ENCODE measurements at regions not wholly inside any gene's neighbourhood (a gene's known extent, or its start where the extent isn't known, plus 50 kb on each side); places are given as distances from the start of the nearest gene placed in this dataset.

DNA sequence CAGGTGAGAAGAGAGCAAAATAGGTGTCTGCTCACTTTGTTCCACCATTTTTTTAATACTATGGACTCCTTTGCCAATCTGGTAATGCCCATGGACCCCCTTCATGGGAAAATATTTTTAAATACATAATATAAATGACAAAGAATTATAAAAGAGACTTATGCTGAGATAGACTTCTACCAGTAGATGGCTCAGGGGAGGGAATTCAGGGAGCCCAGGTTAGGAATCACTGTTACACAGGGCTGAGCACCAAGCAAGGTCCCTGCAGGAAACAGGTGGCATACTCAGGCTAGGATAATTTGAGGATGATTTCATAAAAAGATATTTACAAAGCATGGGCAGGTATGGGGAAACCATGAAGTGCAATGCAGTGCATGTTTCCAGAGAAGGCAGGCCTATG lies 525.9 kb downstream of the FGF9 start:
- no peak for DNase-seq

DNA sequence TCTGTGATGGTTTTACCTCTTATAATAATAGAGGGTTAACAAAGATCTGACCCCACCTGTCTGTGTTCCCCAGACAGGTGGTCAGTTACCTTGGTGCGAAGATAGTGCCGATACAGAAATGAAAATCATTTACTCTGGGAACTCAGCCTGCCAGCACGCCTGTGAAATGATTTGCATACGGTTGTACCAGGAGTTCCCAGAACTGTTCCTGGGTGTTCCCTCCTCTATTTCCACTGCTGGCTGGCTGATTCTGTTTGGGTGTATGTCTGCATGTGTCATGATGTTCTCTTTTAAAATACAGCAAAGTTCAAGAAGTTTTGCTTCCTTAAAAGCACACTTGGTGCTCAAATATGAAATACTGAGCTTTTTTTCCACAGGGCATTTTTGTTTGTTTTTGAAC lies 527.1 kb downstream of the FGF9 start:
- peak; percentile 53 for DNase-seq

DNA sequence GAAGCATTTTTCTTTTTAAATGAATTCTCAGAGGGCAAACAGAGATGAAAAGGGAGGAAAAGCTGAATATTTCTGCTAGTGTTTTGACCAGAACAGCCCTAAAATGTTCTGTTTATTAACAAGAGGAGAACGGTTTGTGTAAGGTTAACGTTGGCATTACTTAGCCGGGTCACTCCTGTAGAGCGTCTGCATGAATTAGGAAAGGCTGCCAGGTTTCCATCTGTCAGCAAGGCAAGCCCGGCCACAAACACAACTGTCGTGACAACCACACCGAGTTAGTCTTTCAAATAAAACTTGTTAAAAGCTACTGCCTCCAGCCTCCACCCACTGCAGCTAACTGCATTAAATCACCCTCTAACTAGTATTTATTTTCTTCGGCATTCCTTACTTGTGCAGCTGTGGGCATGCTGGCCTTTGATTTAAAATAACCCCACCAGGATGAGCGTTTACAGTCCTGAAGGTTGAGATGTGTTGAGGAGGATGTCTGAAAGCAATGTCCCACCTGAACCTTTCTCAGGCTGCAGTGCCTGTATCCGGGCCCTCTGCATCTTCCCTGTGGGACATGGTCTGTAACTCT lies 527.9 kb downstream of the FGF9 start:
- DNase-seq, result peak; percentile 64

DNA sequence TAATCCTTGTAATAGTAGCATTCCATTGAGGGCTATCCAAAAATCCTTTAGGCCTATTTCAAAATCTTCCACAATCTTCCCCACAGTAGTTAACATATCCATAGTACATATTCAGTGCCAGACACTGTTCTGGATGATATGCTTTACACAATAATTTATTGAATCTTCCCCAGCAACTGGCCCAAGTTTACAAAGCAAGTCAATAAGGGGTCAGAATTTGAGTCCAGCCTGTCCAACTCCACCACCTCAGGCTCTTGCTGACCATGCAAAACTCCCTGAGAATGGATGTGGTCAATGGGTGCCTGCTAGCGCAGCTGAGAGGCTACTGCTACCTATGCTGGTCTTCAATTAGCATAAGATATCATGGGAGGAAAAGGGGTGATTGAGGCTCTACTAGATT lies 529.6 kb downstream of the FGF9 start:
- no peak for DNase-seq

DNA sequence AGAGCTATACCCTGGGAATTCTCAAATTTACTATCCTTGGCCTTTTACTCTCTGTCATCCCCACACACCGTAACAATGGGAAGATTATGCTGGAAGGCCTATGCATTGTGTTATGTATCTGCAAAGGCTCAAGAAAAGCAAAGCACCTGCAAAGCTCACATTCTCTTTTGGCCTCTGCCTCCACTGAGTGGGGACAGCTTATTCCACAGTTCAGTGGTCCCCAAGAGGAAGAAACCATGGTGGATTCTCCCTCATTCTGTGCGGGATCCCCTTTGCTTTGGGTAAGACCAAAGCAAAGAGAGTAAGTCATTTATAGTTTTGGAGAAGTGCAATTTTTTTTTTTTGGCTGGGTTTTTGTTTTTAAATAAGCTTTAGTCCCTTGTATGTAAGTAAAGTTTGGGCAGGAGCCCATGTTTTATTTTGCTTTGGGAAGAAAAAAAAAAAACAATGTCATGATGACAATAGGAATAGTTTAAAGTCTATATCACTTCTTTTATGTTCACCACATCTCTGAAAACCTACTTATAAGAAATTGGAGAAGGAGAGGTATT lies 530.6 kb downstream of the FGF9 start:
- DNase-seq, result no peak

DNA sequence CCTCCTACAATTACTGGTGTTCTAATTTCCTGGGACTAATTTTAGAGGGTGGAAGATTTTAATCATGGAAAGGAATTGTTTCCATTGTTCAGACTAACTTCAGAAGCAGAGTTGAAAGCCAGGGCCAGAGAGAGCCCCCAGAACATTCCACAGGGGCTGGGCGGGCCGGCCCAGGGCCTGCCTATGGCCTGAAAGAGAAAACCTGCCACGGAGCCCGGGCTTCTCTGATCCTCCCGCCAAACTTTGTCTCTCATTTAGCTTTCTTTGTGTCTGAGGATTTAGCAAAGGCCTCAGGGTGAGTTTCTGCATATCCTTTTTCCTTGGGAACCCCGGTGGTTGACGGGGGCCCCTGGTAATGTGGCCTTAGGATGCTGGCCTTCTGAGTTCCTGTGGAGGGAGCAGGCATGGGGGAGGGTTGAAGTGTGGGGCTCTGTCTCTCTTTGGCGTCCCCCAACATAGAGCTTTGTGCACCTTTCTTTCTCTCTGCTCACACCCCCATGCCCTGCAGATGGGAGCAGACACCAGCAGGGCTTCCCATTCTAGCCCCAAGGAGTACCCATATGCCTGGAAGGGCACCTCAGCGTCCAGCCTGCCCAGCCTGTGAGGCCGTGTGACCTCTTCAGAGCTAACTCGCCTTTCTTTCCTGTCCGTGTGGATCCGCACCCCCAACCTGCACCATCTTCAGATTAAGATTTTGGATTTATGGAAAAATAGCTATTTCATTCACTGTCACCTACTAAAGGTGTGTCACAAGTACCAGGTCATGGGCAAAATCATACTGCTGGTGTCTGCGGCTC lies 539.5 kb downstream of the FGF9 start:
- no peak for DNase-seq

DNA sequence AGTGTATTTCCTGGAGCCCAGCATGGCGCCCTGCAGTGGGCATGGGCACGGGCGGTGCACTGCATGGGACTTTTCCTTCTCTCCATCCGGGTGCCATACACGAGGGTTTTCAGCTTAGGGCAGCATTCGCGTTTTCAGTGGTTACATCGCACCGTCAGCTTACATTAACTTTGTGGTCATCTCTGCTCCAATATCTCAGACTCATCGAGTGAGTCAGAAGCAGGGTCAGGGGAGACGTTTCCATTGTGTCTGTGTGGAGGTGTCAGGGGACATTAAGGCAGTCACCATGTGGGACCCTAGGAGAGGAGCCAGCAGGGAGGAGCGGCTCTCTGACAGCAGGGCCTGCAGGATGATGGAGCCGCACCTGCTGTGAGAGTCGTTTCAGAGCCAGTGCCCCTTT lies 541.0 kb downstream of the FGF9 start:
- DNase-seq, result no peak

DNA sequence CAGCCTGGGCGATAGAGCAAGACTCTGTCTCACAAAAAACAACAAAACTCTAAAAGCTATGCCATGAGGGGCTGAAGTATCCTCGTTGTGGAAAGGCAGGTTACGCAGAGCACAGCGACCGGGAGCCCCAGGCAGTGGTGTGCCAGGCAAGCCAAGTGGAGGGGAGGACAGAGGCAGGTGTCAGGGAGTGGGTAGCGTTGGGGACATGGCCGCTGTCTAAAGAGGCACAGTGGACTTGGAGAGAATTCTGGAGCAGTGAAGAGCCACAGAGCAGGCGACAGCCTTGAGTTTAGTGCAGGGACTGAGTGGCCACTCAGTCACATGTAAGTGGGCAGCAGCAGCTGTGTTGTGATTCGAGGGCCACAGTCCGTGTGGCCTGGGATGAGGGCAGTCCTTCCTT lies 541.7 kb downstream of the FGF9 start:
- no peak for DNase-seq

DNA sequence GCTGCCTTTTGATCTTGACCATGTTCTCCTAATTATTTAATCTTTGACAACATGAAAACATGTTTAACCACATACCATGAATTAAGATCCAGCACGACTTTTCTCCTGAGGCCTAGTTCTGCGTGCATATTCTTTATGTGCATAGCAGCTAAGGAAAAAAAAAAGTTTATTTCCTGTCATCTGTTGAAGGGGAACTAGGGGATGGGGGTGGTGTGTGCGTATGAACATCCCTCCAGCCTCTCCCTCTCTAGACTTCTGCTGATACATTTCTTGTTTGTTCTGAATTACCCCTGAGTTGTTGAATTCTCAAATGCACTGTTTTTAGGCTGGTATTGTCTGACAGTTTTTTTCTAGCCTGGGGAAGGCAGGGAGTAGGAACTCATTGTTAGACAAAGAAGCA lies 543.3 kb downstream of the FGF9 start:
- DNase-seq, result no peak

DNA sequence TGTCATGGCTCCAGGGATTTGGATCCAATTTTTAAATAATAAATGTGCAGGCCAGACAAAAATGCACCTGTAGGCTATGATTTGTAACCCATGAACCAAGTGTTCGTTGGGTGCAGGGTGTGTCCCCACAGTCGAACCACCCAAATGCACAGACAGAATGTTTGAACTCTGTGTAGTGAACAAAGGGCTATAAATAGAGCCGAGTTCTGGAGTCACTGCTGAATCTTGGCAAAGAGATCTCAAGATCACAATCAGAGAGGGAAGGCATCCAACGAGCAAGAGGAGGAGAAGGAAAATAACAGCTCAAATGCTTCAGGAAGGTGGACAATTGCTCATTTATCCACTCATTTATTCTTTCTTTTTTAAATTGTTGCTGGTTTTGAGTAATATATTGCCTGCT lies 547.9 kb downstream of the FGF9 start:
- DNase-seq, result no peak

DNA sequence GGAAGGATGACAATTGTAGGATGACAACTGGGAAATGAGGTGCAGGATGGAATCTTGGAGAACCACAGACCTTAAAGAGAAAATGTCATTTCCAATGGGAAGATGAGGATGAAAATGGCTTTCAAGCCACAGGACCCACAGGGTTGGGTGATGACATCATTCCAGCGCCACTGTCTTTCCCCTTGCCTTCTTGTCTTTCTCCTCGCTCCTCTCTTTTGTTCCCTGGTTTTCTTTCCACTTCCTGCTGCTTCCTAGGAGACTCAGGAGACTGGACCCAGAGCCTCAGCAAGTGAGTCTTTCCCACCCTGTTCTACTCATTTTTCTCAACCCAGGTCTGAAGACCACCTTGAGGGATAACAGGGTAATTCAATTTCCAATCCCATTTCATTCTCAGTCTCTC lies 548.8 kb downstream of the FGF9 start:
- DNase-seq, result no peak

DNA sequence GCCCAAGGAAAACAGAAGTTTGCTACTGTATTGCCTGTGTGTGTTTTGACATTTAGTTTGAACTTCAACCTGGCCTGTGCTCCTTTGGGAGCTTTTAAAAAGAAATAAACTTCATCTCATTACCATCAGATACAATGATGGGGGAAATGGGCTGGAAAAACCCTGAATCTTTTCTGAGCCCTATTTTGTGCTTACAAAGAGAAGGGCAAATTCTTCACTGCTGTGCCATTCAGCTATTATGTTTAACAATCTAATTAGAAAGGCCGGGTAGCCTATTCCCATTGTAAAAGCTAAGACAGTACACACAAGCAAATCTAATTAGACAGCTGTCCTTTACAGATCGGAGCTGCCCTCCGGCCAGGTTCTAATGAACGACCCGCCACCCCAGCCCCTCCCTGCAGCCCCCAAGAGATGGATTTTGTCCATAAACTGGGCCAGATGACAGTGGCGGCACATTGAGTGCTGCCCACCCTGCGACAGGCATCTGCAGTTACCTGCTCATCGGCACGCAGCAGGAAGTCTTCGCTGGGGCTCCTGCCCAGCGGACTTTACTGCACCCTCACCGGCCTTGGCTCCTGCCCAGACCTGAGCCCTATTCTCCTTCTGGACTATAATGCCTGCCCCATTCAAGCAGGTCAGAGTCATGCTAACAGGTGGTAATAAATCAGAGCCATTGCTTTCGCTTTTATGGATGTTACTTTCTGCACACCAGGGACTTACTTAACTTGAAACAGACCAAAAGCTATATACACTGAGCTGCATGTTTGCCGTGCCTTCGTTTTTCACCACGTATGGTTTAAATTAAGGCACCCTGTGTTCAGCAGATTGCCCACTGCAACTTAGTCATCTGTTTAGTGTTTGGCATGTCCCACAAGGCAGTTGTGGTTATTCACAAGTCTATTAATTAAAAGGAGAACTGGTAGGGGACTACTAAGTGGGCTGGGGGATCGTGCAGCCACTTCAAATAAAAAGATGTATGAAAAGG lies 549.6 kb downstream of the FGF9 start:
- DNase-seq, result no peak

DNA sequence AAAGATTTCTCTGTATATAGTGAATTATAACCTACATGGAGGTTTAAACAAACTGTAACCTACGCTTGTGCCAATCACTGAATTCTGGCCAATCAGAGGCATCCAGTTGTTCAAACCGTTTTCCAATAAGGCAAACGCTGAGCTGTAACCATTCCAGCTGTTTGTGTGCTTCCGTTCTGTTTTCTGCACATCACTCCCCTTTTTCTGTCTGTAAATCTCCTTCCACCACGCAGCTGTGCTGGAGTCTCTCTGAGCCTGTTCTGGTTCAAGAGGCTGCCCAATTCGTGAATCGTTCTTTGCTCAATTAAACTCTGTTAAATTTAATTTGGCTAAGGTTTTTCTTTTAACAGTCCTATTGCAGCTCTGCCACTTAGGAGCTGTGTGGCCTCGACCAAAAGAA lies 552.5 kb downstream of the FGF9 start:
- no peak for DNase-seq

DNA sequence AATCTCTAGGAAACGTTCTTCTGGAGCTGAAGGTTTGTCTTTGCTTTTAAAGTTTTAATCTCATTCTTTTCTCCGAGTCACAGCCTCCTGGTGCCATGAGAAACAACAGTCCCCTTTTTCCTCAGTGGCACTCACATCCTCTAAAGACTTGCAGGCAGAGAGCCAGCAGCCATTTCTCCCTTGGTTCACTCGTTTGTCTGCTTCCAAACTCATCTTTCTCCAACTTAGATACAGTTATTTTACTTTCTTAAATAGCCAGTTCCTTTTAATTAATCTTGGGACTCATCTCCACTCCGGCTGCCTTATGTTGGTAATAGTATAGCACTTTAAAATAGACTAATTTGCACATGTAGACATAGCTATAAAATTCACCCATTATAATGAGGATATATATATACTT lies 555.2 kb downstream of the FGF9 start:
- no peak for DNase-seq

DNA sequence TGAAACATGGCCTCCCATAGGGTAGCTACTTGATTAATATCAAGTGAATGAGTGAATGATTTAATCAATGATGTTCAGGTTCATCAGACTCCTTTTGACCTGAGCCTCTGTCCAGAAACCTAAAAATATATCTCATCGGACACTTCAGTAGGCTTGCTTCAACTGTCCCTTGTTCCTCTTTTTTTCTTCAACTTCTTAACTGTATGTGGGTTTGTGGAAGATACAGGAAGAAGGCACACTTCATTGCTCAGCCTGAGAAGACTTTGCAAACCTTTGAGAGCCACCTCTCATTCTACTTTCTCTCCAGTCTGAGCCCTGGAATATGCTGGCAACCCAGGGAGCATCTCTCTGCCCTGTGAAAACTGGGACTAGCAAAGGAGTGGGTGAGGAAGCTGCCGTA lies 557.0 kb downstream of the FGF9 start:
- DNase-seq, result no peak

DNA sequence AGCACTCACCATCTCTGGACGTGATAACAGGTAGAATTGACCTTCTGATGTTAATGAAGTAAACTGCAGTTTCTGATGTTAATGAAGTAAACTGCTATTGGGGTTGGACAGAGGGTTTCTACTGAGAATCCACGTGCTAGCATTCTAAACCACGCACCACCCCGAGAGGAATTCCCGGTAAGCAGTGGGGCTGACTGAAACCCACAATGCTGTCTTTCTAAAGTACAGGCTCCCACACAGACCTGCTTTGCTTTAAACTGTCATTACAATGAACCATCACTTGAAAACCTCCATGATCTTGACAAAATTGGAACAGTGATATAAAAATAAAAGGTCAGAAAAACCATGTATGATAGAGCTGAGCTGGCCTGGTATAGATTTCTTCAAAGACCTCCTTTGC lies 559.0 kb downstream of the FGF9 start:
- no peak for DNase-seq

DNA sequence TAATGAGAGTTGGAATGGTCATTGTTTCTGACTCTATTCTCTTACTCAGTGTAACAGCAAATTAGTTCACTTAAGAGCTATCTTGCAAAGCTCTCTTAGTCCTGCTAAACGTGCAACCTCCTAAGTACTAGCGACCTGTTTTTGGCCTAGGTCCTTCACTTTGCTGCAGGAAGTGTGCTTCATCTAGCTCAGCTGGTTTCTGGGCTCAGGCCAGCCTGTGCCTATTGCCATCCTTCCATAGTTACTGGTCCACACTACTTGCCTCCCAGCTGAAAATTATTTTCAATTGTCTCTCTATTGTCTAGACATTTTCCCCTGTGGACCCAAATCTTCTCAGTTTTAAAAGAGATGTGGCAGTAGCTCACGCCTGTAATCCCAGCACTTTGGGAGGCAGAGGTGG lies 561.3 kb downstream of the FGF9 start:
- DNase-seq, result no peak

DNA sequence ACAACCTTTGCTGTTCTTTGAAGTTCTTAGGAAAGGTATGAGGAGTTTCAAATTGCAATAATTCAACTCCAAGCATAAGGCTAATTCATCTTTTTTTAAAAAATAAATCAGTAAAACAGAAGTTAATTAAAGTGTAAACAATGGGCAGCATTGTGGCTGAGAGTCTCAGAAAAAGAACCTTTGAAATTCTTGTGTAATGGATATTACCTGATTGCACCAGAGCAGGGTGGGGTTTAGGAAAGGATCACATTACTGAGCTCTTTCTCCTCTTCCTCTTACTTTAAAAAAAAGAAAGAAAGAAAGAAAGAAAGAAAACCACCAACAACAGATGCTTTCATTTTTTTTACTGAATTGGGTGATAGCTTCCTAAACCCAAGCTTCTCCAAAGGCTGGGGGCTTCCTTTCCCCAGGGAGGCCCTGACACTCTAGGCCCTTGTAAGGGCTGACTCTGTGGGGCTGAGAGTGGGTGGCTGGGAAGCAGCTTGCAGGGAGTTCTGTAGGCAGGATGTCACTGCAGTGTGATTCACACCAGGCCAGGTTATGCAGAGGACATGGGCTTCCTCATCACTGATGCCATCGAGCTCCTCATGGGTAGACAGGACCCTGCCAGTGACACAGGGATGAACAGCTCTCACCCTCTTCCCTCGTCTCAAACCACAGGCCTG lies 564.5 kb downstream of the FGF9 start:
- no peak for DNase-seq

DNA sequence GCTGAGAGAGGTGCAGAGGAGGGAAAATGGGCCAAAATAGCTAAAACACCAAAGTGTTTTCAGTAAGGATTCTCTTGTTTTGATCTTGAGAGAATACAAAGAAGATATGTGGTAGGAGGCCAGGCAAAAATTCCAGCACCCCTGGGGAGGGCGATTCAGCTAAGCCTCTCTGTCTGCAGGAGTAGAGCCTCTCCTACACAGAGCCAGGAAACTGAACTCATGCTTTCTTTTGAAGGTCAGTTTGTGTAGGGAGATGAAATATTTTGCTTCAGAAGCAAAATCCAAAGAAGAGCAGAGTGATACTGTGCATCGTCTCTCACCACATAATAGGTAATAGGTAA lies 565.0 kb downstream of the FGF9 start:
- DNase-seq, result no peak

DNA sequence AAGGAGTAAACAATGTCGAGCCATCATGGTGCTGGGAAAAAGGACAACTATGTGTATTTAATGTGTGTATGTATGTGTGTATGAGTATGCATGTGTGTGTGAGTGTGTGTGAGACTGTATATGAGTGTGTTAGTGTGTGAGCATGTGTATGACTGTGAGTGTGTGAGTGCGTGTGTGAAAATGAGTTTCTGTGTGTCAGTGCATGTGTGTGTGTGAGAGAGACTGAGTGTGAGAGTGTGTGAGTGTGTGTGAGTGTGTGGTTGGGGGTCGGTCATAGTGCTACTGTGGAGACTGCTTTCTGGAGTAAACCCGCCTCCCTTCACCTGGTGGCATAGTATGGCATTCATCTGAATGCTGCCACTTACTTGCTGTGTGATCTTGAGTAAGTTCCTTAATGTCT lies 567.4 kb downstream of the FGF9 start:
- no peak for DNase-seq

DNA sequence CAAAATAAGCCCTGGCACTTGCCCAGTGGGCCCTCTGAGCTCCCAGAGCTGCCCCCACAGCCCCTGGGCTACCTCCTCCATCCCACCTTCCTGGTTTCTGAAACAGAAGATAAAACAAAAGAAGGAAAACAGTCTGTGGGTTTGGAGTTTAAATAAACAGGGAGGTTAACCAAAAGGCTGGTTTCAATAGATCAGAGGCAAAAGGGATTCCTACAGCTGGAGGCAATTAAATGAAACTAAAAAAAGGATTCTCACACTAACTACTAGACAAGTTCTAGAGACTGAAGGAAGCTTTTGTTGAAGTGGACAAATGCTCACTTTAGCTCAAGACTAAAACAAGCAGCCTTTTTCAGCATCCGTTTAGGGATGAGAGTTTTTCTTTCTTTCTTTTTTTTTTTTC lies 569.8 kb downstream of the FGF9 start:
- DNase-seq, result no peak

DNA sequence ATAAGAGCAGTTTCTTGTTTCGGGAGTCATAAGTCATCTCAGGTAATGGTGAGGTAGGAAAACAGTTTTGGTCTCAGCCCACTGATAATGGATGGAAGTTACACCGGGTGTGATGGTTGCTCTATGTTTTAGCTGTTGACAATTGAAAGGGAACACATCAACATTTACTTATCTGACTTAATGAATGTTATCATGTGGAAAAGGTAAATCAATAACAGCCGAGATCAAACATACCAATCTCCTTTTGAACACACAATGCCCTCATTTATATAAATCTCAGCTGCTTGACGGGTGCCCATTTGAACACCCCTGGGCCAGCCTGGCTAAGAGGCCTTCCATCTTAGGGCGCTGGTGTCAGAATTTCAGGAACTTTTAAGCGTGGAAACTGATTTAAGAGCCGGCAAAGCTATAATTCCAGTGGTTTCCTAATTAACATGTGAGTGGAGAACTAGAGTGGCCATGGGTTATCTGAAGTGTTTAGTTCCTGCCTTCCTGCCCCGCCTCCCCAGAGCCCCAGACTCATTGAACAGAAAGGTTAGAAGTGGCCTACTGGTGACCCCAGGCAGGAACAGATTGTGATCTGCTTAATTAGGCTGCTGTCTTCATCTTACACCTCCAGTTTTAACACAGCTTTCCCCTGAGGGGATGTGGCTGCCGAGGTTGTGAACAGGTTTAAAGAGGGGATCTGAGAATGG lies 572.7 kb downstream of the FGF9 start:
- no peak for DNase-seq

Measured in femur (tissue), 1 donor.